ENCODE measurements at regions not wholly inside any gene's neighbourhood (a gene's known extent, or its start where the extent isn't known, plus 50 kb on each side); places are given as distances from the start of the nearest gene placed in this dataset.

- TF ChIP-seq CTCF (IDR thresholded peaks at IDR 0.05; ENCODE audit: low read depth, low read length) (no peak), EZH2phosphoT487 (IDR thresholded peaks at IDR 0.05; ENCODE audit: low read depth) (no peak)
These were observed 307.2 kb upstream of the MMADHC start for GRCh38 chr2:149894760-149895159.
